ENCODE measurements at regions not wholly inside any gene's neighbourhood (a gene's known extent, or its start where the extent isn't known, plus 50 kb on each side); places are given as distances from the start of the nearest gene placed in this dataset.

- Histone ChIP-seq H3K4me1 (ENCODE audit: control insufficient read depth, insufficient read depth, low read length, unreplicated experiment) (peaks cover 7% of the 10 kb centered on the region), H3K27ac (ENCODE audit: low read depth, low read length) (no peak overlapping the region), H2AFZ (ENCODE audit: low read length, unreplicated experiment) (no peak overlapping the region), H3K79me2 (ENCODE audit: control insufficient read depth, insufficient read depth, low read length, unreplicated experiment) (no peaks in the 10 kb centered on the region), H3K36me3 (ENCODE audit: insufficient read depth, low read length) (no peaks in the 10 kb centered on the region), H3K4me3 (ENCODE audit: low read depth, low read length) (no peak overlapping the region), H3K27me3 (ENCODE audit: insufficient read depth, low read length) (no peaks in the 10 kb centered on the region)
Measured at GRCh38 chr13:29980339-29980738, 129.9 kb upstream of the UBL3 start.

DNA sequence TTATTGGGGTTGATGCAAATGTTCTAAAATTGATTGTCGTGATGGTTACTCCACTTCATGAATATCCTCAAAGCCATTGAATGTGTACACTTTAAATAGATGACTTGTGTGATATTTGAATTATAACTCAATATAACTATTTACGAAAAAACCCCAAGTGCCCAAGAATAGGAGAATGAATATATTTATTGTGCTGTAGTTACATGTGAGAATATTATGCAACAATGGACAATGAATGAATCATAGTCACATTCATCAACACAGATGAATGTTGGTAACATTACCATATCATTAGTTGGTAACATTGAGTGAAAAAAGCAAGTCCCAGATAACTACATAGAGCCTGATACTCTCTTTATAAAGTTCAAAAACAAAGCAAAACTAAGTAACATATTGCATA lies 127.8 kb upstream of the UBL3 start:
- Histone ChIP-seq H3K36me3 (ENCODE audit: insufficient read depth, low read length) (no peaks in the 10 kb centered on the region), H3K27ac (ENCODE audit: low read depth, low read length) (no peak overlapping the region), H2AFZ (ENCODE audit: low read length, unreplicated experiment) (no peak overlapping the region), H3K79me2 (ENCODE audit: control insufficient read depth, insufficient read depth, low read length, unreplicated experiment) (no peaks in the 10 kb centered on the region), H3K27me3 (ENCODE audit: insufficient read depth, low read length) (no peaks in the 10 kb centered on the region), H3K4me1 (ENCODE audit: control insufficient read depth, insufficient read depth, low read length, unreplicated experiment) (peaks cover 7% of the 10 kb centered on the region), H3K4me3 (ENCODE audit: low read depth, low read length) (no peak overlapping the region)

GRCh38 chr13:29977476-29978120 lies 127.2 kb upstream of the UBL3 start:
- Histone ChIP-seq H3K4me1 (ENCODE audit: control insufficient read depth, insufficient read depth, low read length, unreplicated experiment) (peaks cover 7% of the 10 kb centered on the region), H3K27ac (ENCODE audit: low read depth, low read length) (no peak overlapping the region), H3K4me3 (ENCODE audit: low read depth, low read length) (no peak overlapping the region), H3K79me2 (ENCODE audit: control insufficient read depth, insufficient read depth, low read length, unreplicated experiment) (no peaks in the 10 kb centered on the region), H2AFZ (ENCODE audit: low read length, unreplicated experiment) (peak overlapping the region; percentile 3), H3K36me3 (ENCODE audit: insufficient read depth, low read length) (no peaks in the 10 kb centered on the region), H3K27me3 (ENCODE audit: insufficient read depth, low read length) (no peaks in the 10 kb centered on the region)

GRCh38 chr13:29976535-29976934 lies 126.1 kb upstream of the UBL3 start:
- H3K4me1 ChIP-seq (ENCODE audit: control insufficient read depth, insufficient read depth, low read length, unreplicated experiment) = peaks cover 7% of the 10 kb centered on the region
- H3K27me3 ChIP-seq (ENCODE audit: insufficient read depth, low read length) = no peaks in the 10 kb centered on the region
- H2AFZ ChIP-seq (ENCODE audit: low read length, unreplicated experiment) = no peak overlapping the region
- H3K36me3 ChIP-seq (ENCODE audit: insufficient read depth, low read length) = no peaks in the 10 kb centered on the region
- no peak overlapping the region for H3K4me3 ChIP-seq (ENCODE audit: low read depth, low read length)
- no peaks in the 10 kb centered on the region for H3K79me2 ChIP-seq (ENCODE audit: control insufficient read depth, insufficient read depth, low read length, unreplicated experiment)
- H3K27ac ChIP-seq (ENCODE audit: low read depth, low read length) = no peak overlapping the region

DNA sequence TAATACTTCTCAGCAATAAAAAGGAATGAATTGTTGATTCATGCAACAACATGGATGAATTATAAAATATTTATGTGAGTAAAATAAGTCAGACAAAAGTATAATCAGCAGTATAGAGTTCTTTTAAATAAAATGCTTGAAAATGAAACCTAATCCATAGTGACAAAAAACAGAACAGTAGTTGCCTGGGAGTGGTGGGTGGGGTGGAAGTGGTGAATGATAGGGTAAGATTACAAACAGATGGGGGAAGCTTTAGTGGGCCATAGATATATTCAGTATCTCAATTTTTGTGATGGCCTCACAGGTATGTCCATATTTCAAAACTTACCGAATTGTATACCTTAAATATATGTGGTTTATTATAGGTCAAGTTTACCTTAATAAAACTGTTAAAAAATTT lies 124.9 kb upstream of the UBL3 start:
- no peak overlapping the region for H3K27ac ChIP-seq (ENCODE audit: low read depth, low read length)
- H3K36me3 ChIP-seq (ENCODE audit: insufficient read depth, low read length) = no peaks in the 10 kb centered on the region
- H3K27me3 ChIP-seq (ENCODE audit: insufficient read depth, low read length) = no peaks in the 10 kb centered on the region
- no peaks in the 10 kb centered on the region for H3K79me2 ChIP-seq (ENCODE audit: control insufficient read depth, insufficient read depth, low read length, unreplicated experiment)
- H3K4me3 ChIP-seq (ENCODE audit: low read depth, low read length) = no peak overlapping the region
- H2AFZ ChIP-seq (ENCODE audit: low read length, unreplicated experiment) = no peak overlapping the region
- peaks cover 7% of the 10 kb centered on the region for H3K4me1 ChIP-seq (ENCODE audit: control insufficient read depth, insufficient read depth, low read length, unreplicated experiment)

- peaks cover 4% of the 10 kb centered on the region; the same call in 1 of the 2 replicates for H3K36me3 ChIP-seq (ENCODE audit: insufficient read depth, low read length)
- H2AFZ ChIP-seq (ENCODE audit: low read length, unreplicated experiment) = no peak overlapping the region
- no peak overlapping the region for H3K27ac ChIP-seq (ENCODE audit: low read depth, low read length)
- no peaks in the 10 kb centered on the region for H3K27me3 ChIP-seq (ENCODE audit: insufficient read depth, low read length)
- no peaks in the 10 kb centered on the region for H3K79me2 ChIP-seq (ENCODE audit: control insufficient read depth, insufficient read depth, low read length, unreplicated experiment)
- no peaks in the 10 kb centered on the region for H3K4me1 ChIP-seq (ENCODE audit: control insufficient read depth, insufficient read depth, low read length, unreplicated experiment)
- H3K4me3 ChIP-seq (ENCODE audit: low read depth, low read length) = no peak overlapping the region
Measured at GRCh38 chr13:29969286-29969685, 118.9 kb upstream of the UBL3 start.

GRCh38 chr13:29964181-29964845 lies 113.9 kb upstream of the UBL3 start:
- peaks cover 4% of the 10 kb centered on the region for H3K27me3 ChIP-seq (ENCODE audit: insufficient read depth, low read length)

GRCh38 chr13:29963089-29963488 lies 112.7 kb upstream of the UBL3 start:
- H2AFZ ChIP-seq (ENCODE audit: low read length, unreplicated experiment) = no peak overlapping the region
- H3K79me2 ChIP-seq (ENCODE audit: control insufficient read depth, insufficient read depth, low read length, unreplicated experiment) = no peaks in the 10 kb centered on the region
- no peak overlapping the region for H3K4me3 ChIP-seq (ENCODE audit: low read depth, low read length)
- H3K4me1 ChIP-seq (ENCODE audit: control insufficient read depth, insufficient read depth, low read length, unreplicated experiment) = no peaks in the 10 kb centered on the region
- peaks cover 4% of the 10 kb centered on the region; the same call in 1 of the 2 replicates for H3K36me3 ChIP-seq (ENCODE audit: insufficient read depth, low read length)
- H3K27ac ChIP-seq (ENCODE audit: low read depth, low read length) = no peak overlapping the region
- peaks cover 13% of the 10 kb centered on the region for H3K27me3 ChIP-seq (ENCODE audit: insufficient read depth, low read length)

More at GRCh38 chr13:29964181-29964845, 113.9 kb upstream of the UBL3 start:
- H3K79me2 ChIP-seq (ENCODE audit: control insufficient read depth, insufficient read depth, low read length, unreplicated experiment) = no peaks in the 10 kb centered on the region
- peaks cover 4% of the 10 kb centered on the region; the same call in 1 of the 2 replicates for H3K36me3 ChIP-seq (ENCODE audit: insufficient read depth, low read length)
- H2AFZ ChIP-seq (ENCODE audit: low read length, unreplicated experiment) = no peak overlapping the region
- no peaks in the 10 kb centered on the region for H3K4me1 ChIP-seq (ENCODE audit: control insufficient read depth, insufficient read depth, low read length, unreplicated experiment)
- no peak overlapping the region for H3K4me3 ChIP-seq (ENCODE audit: low read depth, low read length)
- no peak overlapping the region for H3K27ac ChIP-seq (ENCODE audit: low read depth, low read length)

- Histone ChIP-seq H3K4me3 (ENCODE audit: low read depth, low read length) (no peak overlapping the region), H3K36me3 (ENCODE audit: insufficient read depth, low read length) (no peaks in the 10 kb centered on the region), H3K27ac (ENCODE audit: low read depth, low read length) (no peak overlapping the region), H3K27me3 (ENCODE audit: insufficient read depth, low read length) (peaks cover 32% of the 10 kb centered on the region), H3K79me2 (ENCODE audit: control insufficient read depth, insufficient read depth, low read length, unreplicated experiment) (no peaks in the 10 kb centered on the region), H3K4me1 (ENCODE audit: control insufficient read depth, insufficient read depth, low read length, unreplicated experiment) (no peaks in the 10 kb centered on the region), H2AFZ (ENCODE audit: low read length, unreplicated experiment) (no peak overlapping the region)
Measured at GRCh38 chr13:29961036-29961670, 110.7 kb upstream of the UBL3 start.

DNA sequence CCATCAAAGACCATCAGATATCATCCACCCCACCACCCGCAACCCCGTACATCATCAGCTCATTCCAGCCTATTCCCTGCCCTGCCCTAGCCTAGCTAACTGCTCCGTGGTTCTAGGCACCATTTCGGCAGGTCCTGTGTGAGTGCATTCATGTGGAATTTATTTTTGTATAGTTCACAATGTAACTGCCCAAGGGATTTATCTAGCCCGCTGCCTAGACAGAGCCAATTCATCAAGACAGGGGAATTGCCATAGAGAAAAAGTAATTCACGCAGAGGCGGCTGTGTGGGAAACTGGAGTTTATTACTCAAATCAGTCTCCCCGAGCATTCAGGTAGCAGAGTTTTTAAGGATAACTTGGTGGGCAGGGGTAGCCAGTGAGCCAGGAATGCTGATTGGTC lies 109.2 kb upstream of the UBL3 start:
- Histone ChIP-seq H3K36me3 (ENCODE audit: insufficient read depth, low read length) (no peaks in the 10 kb centered on the region), H3K4me1 (ENCODE audit: control insufficient read depth, insufficient read depth, low read length, unreplicated experiment) (no peaks in the 10 kb centered on the region), H3K79me2 (ENCODE audit: control insufficient read depth, insufficient read depth, low read length, unreplicated experiment) (no peaks in the 10 kb centered on the region), H3K27ac (ENCODE audit: low read depth, low read length) (no peak overlapping the region), H3K4me3 (ENCODE audit: low read depth, low read length) (no peak overlapping the region), H3K27me3 (ENCODE audit: insufficient read depth, low read length) (peaks cover 37% of the 10 kb centered on the region), H2AFZ (ENCODE audit: low read length, unreplicated experiment) (no peak overlapping the region)

DNA sequence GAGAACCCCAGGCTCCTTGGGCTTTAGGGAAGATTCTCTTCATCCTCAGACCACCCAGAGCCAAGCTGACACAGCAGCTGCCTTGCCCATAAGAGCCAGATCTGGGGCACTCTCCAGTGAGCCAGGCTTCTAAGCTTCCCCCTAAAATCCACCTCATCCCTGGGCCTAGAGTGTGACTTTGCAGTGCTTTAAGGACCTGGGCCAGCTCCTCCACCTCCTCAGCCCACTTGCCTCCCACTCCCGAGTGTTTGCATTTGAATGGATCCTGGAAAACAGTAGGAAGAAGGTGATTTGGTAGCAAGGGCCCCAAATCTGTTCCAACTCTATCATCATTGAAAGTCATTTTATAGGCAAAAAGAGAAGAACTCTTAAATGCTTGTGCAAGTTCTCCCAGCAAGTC lies 108.7 kb upstream of the UBL3 start:
- H3K4me1 ChIP-seq (ENCODE audit: control insufficient read depth, insufficient read depth, low read length, unreplicated experiment) = no peaks in the 10 kb centered on the region
- H2AFZ ChIP-seq (ENCODE audit: low read length, unreplicated experiment) = no peak overlapping the region
- peaks cover 37% of the 10 kb centered on the region for H3K27me3 ChIP-seq (ENCODE audit: insufficient read depth, low read length)
- no peak overlapping the region for H3K27ac ChIP-seq (ENCODE audit: low read depth, low read length)
- no peaks in the 10 kb centered on the region for H3K79me2 ChIP-seq (ENCODE audit: control insufficient read depth, insufficient read depth, low read length, unreplicated experiment)
- no peak overlapping the region for H3K4me3 ChIP-seq (ENCODE audit: low read depth, low read length)
- no peaks in the 10 kb centered on the region for H3K36me3 ChIP-seq (ENCODE audit: insufficient read depth, low read length)

All from ACC112 (cell line).